Psoas muscle (tissue), 7 donors: ENCODE measurements at regions not wholly inside any gene's neighbourhood (a gene's known extent, or its start where the extent isn't known, plus 50 kb on each side); places are given as distances from the start of the nearest gene placed in this dataset.

Experiments
- ATAC-seq, 4 donors: fragments of 200-7000 bp; cut with Tn5 transposase; one replicate each; pipeline ENCODE4 v1.9.1; 2020; ENCODE audit warnings: moderate library complexity in 3 of 4, mild to moderate bottlenecking in 2 of 4
- DNase-seq, 2 donors: peaks; one replicate each; pipeline ENCODE4 v3.0.0-alpha.2; 2020
- H3K27ac ChIP-seq: fragments of 200-600 bp; one replicate; pipeline ENCODE4 v1.8.0; 2022
- H3K27me3 ChIP-seq, 3 donors: fragments of 200-600 bp in 1 of 3; one replicate each; pipeline versions ENCODE4 v1.6.1 to v1.8.0; 2013 to 2022; ENCODE audit warnings: low read length in 2 of 3, mild to moderate bottlenecking in 2 of 3, moderate library complexity in 1 of 3; ENCODE audit not compliant: insufficient read depth in 3 of 3
- H3K36me3 ChIP-seq, 2 donors: fragments of 200-600 bp in 1 of 2; one replicate each; pipeline versions ENCODE4 v1.6.1 to v1.8.0; 2013 to 2022; ENCODE audit warnings: low read depth in 1 of 2, mild to moderate bottlenecking in 1 of 2, moderate library complexity in 1 of 2; ENCODE audit not compliant: insufficient read depth in 1 of 2
- H3K4me1 ChIP-seq: fragments of 200-600 bp; one replicate; pipeline ENCODE4 v1.8.0; 2022
- H3K4me3 ChIP-seq: fragments of 200-600 bp; one replicate; pipeline ENCODE4 v1.8.0; 2022; ENCODE audit warnings: mild to moderate bottlenecking
- H3K9me3 ChIP-seq: fragments of 200-600 bp; one replicate; pipeline ENCODE4 v1.8.0; 2022
- CTCF ChIP-seq: fragments of 200-600 bp; IDR thresholded peaks from one replicate; pipeline ENCODE4 v1.8.0; 2022; ENCODE audit warnings: antibody characterized with exemption
- WGBS, 3 donors: extraction: QIAGEN DNeasy Blood & Tissue Kit; methylation state at CpG; one replicate each; pipeline versions ENCODE4 v1.1.6 to v1.1.7; 2013; 5-methylcytosine and 5-hydroxymethylcytosine counted together
- intact Hi-C, 2 donors: fragments of 100-400 bp; cut with DNase I; formaldehyde crosslinking; loops; one replicate each; pipeline versions ENCODE4 v1.11.0 to v1.14.2; 2022
- donor health status: healthy with polysubstance abuse.
- donor health status: DM: no; HTN: no; CAD: no; lungs with moderate emphysema.
- donor health status: Bipolar disorder and iron deficiency.
- donor health status: healthy.
- donor health status: DM: yes; HTN: yes; CAD: no.
- donor health status: DM: no; HTN: no; CAD: no.
- donor health status: DM: yes; HTN: yes; CAD: no.

GRCh38 chr20:39181490-39181889, 219.3 kb downstream of the DHX35 start:
- intact Hi-C loops: no loop called here

GRCh38 chr20:39176457-39176856, 214.3 kb downstream of the DHX35 start:
- Histone ChIP-seq H3K36me3 (no peaks in the 10 kb centered on the region), H3K4me1 (no peaks in the 10 kb centered on the region), H3K4me3 (no peak overlapping the region), H3K27me3 (no peaks in the 10 kb centered on the region), H3K9me3 (no peaks in the 10 kb centered on the region), H3K27ac (no peak overlapping the region)
- WGBS, 3 donors: 72 to 80% (median 79%) methylated on average over 2 of the region's 2 CpGs
- intact Hi-C loops: no loop called here
- no peak for TF ChIP-seq CTCF
- DNase-seq (no peak), ATAC-seq (no peak)

More at GRCh38 chr20:39181490-39181889, 219.3 kb downstream of the DHX35 start:
- no peaks in the 10 kb centered on the region for H3K4me1 ChIP-seq
- H3K36me3 ChIP-seq: no peaks in the 10 kb centered on the region
- no peak for TF ChIP-seq CTCF
- H3K9me3 ChIP-seq: peaks cover 15% of the 10 kb centered on the region
- 54 to 61% (median 61%) methylated on average over 2 of the region's 2 CpGs for WGBS, 3 donors
- H3K27ac ChIP-seq: no peak overlapping the region
- no peaks in the 10 kb centered on the region for H3K27me3 ChIP-seq
- H3K4me3 ChIP-seq: no peak overlapping the region
- ATAC-seq (no peak), DNase-seq (no peak)

DNA sequence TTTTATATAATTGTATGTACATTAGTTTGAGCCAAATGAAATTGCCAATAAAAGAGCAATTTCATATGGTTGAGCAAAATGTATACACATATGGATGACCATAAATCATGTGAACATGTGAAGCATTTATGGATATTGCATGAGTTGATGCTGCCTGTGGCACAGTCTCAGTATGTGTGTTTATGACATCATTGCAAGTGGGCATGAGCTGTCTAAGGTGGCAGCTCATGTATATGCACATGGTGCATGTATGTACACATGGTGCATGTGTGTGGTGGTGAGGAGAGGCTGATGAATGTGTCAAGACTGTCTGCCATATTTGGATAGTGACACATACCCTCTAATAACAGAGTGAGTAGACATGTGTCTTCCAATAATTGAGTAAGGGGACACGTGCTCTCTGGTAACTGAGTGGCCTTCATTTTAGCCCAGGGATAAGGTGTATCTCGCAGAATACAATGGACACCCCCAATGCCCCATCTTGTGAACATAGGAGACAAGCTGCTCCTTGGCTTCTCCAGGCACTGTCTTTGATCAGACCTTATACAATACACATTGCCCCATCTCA, 208.8 kb downstream of the DHX35 start:
- H3K27me3 ChIP-seq: no peaks in the 10 kb centered on the region
- intact Hi-C loops: no loop called here
- no peak overlapping the region for H3K4me3 ChIP-seq
- H3K9me3 ChIP-seq: no peaks in the 10 kb centered on the region
- H3K4me1 ChIP-seq: no peaks in the 10 kb centered on the region
- no peak for TF ChIP-seq CTCF
- DNase-seq: no peak
- no peaks in the 10 kb centered on the region for H3K36me3 ChIP-seq
- no peak overlapping the region for H3K27ac ChIP-seq
- no peak for ATAC-seq
- 73 to 88% (median 80%) methylated on average over 2 of the region's 2 CpGs for WGBS, 3 donors

DNA sequence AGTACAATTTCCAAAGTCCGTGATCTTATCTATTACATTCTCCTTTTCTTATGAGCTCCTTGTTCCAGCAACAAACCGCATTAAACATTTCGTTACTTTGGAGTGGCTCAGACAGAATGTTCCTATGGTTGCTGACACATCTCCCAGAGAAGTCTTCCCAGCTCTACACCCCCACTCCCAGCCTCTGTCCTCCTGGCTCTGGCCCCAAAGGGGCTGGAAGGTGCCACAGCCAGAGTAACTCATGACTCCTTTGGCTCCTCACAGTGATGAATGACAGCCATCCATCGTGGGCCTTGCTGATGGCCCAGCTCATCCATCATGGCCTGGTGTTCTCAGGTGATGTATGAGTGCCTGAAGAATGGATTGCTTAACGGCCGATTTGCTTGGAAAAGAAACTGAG, 203.0 kb downstream of the DHX35 start:
- H3K36me3 ChIP-seq: no peaks in the 10 kb centered on the region
- DNase-seq (peak in 1 of 2 donors; percentile 63), ATAC-seq (peak in 3 of 4 donors; percentile 90 to 97 (median 90))
- H3K27ac ChIP-seq: no peak overlapping the region
- WGBS, 3 donors: 79 to 87% (median 80%) methylated on average over 6 of the region's 6 CpGs
- H3K9me3 ChIP-seq: no peaks in the 10 kb centered on the region
- intact Hi-C loops: no loop called here
- no peak for TF ChIP-seq CTCF
- no peaks in the 10 kb centered on the region for H3K27me3 ChIP-seq
- no peak overlapping the region for H3K4me3 ChIP-seq
- no peaks in the 10 kb centered on the region for H3K4me1 ChIP-seq

GRCh38 chr20:39164642-39165041, 202.5 kb downstream of the DHX35 start:
- H3K9me3 ChIP-seq: no peaks in the 10 kb centered on the region
- no peak for TF ChIP-seq CTCF
- intact Hi-C loops: no loop called here
- H3K27ac ChIP-seq: no peak overlapping the region
- no peak overlapping the region for H3K4me3 ChIP-seq
- DNase-seq (no peak), ATAC-seq (peak; percentile 51 to 86 (median 78))
- WGBS, 3 donors: 41 to 54% (median 46%) methylated on average over 2 of the region's 2 CpGs
- H3K27me3 ChIP-seq: no peaks in the 10 kb centered on the region
- no peaks in the 10 kb centered on the region for H3K4me1 ChIP-seq
- no peaks in the 10 kb centered on the region for H3K36me3 ChIP-seq
